Ovary (tissue), 3 donors: ENCODE measurements at regions not wholly inside any gene's neighbourhood (a gene's known extent, or its start where the extent isn't known, plus 50 kb on each side); places are given as distances from the start of the nearest gene placed in this dataset.

ENCODE experiments used
- CTCF ChIP-seq, 3 donors: fragments of 450-650 bp in 2 of 3; fragments of 200-600 bp in 1 of 3; IDR thresholded peaks; one replicate each; pipeline versions ENCODE4 v1.5.1 to v1.8.0; 2016 to 2022; ENCODE audit warnings: antibody characterized with exemption in 3 of 3, mild to moderate bottlenecking in 1 of 3
- POLR2A ChIP-seq: fragments of 450-650 bp; IDR thresholded peaks from one replicate; pipeline ENCODE4 v1.6.1; 2017; ENCODE audit warnings: antibody characterized with exemption, mild to moderate bottlenecking, moderate library complexity
- donor health status: DM: no; HTN: no; CAD: no.

GRCh38 chr19:31897292-31897691 lies 448.1 kb upstream of the ZNF507 start:
- TF ChIP-seq CTCF (IDR thresholded peaks at IDR 0.05) (no peak), POLR2A (no peak)
